Liver (tissue), 8 donors: ENCODE measurements at regions not wholly inside any gene's neighbourhood (a gene's known extent, or its start where the extent isn't known, plus 50 kb on each side); places are given as distances from the start of the nearest gene placed in this dataset.

Source experiments
- DNase-seq: peaks from one replicate; pipeline ENCODE4 v3.0.0-alpha.2; 2017; ENCODE audit warnings: low spot score
- H3K27ac ChIP-seq, 2 donors: one replicate each; pipeline ENCODE4 v1.7.0; 2013; ENCODE audit warnings: inconsistent platforms in 2 of 2, low read length in 2 of 2, control low read depth in 1 of 2, low read depth in 1 of 2, mild to moderate bottlenecking in 1 of 2
- H3K27me3 ChIP-seq, 4 donors: one replicate each; pipeline versions ENCODE4 v1.6.1 to v1.7.0; 2013; ENCODE audit warnings: low read length in 3 of 4, inconsistent platforms in 1 of 4, mild to moderate bottlenecking in 1 of 4, moderate library complexity in 1 of 4; ENCODE audit not compliant: control insufficient read depth in 4 of 4, insufficient read depth in 4 of 4
- H3K36me3 ChIP-seq, 4 donors: one replicate each; pipeline versions ENCODE4 v1.6.1 to v1.7.0; 2013; ENCODE audit warnings: low read length in 3 of 4, mild to moderate bottlenecking in 3 of 4, low read depth in 1 of 4, moderate library complexity in 1 of 4; ENCODE audit not compliant: control insufficient read depth in 4 of 4, insufficient read depth in 3 of 4
- H3K4me1 ChIP-seq, 4 donors: one replicate each; pipeline versions ENCODE4 v1.6.1 to v1.7.0; 2013; ENCODE audit warnings: low read length in 3 of 4, mild to moderate bottlenecking in 3 of 4, moderate library complexity in 1 of 4; ENCODE audit not compliant: control insufficient read depth in 4 of 4, insufficient read depth in 4 of 4
- H3K4me3 ChIP-seq, 3 donors: one replicate each; pipeline versions ENCODE4 v1.6.1 to v1.7.0; 2013; ENCODE audit warnings: low read length in 3 of 3, control low read depth in 1 of 3, low read depth in 1 of 3, mild to moderate bottlenecking in 1 of 3
- H3K9ac ChIP-seq, 2 donors: one replicate each; pipeline ENCODE4 v1.7.0; 2013; ENCODE audit warnings: low read length in 2 of 2, mild to moderate bottlenecking in 2 of 2, moderate library complexity in 2 of 2, control low read depth in 1 of 2, low read depth in 1 of 2
- H3K9me3 ChIP-seq, 4 donors: one replicate each; pipeline versions ENCODE4 v1.6.1 to v1.7.0; 2013; ENCODE audit warnings: low read length in 3 of 4; ENCODE audit not compliant: control insufficient read depth in 4 of 4
- ATF3 ChIP-seq: IDR thresholded peaks from 2 replicates; pipeline ENCODE4 v1.6.1; 2016; ENCODE audit warnings: antibody characterized with exemption
- CTCF ChIP-seq: fragments of 150-350 bp; IDR thresholded peaks from 2 replicates; pipeline ENCODE4 v1.5.1; 2017; ENCODE audit warnings: improper control_type of control experiment, low read depth, low read length; ENCODE audit not compliant: missing input control
- EGR1 ChIP-seq, 2 donors: IDR thresholded peaks; 2 replicates each; pipeline ENCODE4 v1.6.1; 2016 to 2018; ENCODE audit warnings: antibody characterized with exemption in 2 of 2, low read depth in 2 of 2
- FOXA1 ChIP-seq: IDR thresholded peaks from 2 replicates; pipeline ENCODE4 v1.6.1; 2016; ENCODE audit warnings: antibody characterized with exemption
- FOXA2 ChIP-seq: IDR thresholded peaks from 2 replicates; pipeline ENCODE4 v1.6.1; 2016; ENCODE audit warnings: antibody characterized with exemption
- GABPA ChIP-seq, 2 donors: IDR thresholded peaks in 1 of 2; conservative IDR thresholded peaks in 1 of 2; 2 replicates each; pipeline ENCODE4 v1.6.1; 2016; ENCODE audit warnings: antibody characterized with exemption in 2 of 2, mild to moderate bottlenecking in 1 of 2, moderate library complexity in 1 of 2
- HNF4A ChIP-seq, 2 donors: conservative IDR thresholded peaks; 2 replicates each; pipeline ENCODE4 v1.6.1; 2016; ENCODE audit warnings: antibody characterized with exemption in 2 of 2, mild to moderate bottlenecking in 2 of 2
- HNF4G ChIP-seq: IDR thresholded peaks from 2 replicates; pipeline ENCODE4 v1.6.1; 2016; ENCODE audit warnings: antibody characterized with exemption
- JUND ChIP-seq, 2 donors: IDR thresholded peaks; 2 replicates each; pipeline ENCODE4 v1.6.1; 2016; ENCODE audit warnings: antibody characterized with exemption in 2 of 2
- MAX ChIP-seq: IDR thresholded peaks from 2 replicates; pipeline ENCODE4 v1.6.1; 2016; ENCODE audit warnings: antibody characterized with exemption
- NR2F2 ChIP-seq: IDR thresholded peaks from 2 replicates; pipeline ENCODE4 v1.6.1; 2016; ENCODE audit warnings: antibody characterized with exemption
- RAD21 ChIP-seq, 2 donors: IDR thresholded peaks; 2 replicates each; pipeline ENCODE4 v1.6.1; 2016; ENCODE audit warnings: antibody characterized with exemption in 2 of 2, mild to moderate bottlenecking in 2 of 2
- REST ChIP-seq: IDR thresholded peaks from 2 replicates; pipeline ENCODE4 v1.6.1; 2016; ENCODE audit warnings: antibody characterized with exemption, mild to moderate bottlenecking
- RXRA ChIP-seq, 2 donors: IDR thresholded peaks; 2 replicates each; pipeline ENCODE4 v1.6.1; 2017 to 2018; ENCODE audit warnings: antibody characterized with exemption in 2 of 2, mild to moderate bottlenecking in 1 of 2
- SP1 ChIP-seq: IDR thresholded peaks from 2 replicates; pipeline ENCODE4 v1.6.1; 2018; ENCODE audit warnings: antibody characterized with exemption, mild to moderate bottlenecking
- TAF1 ChIP-seq: conservative IDR thresholded peaks from 2 replicates; pipeline ENCODE4 v1.6.1; 2016; ENCODE audit warnings: antibody characterized with exemption, mild to moderate bottlenecking
- YY1 ChIP-seq: IDR thresholded peaks from 2 replicates; pipeline ENCODE4 v1.6.1; 2016; ENCODE audit warnings: antibody characterized with exemption, mild to moderate bottlenecking
- ZBTB33 ChIP-seq: IDR thresholded peaks from 2 replicates; pipeline ENCODE4 v1.6.1; 2016; ENCODE audit warnings: antibody characterized with exemption
- WGBS: extraction: QIAGEN DNeasy Blood & Tissue Kit; methylation state at CpG from one replicate; pipeline ENCODE4 v1.1.7; 2013; 5-methylcytosine and 5-hydroxymethylcytosine counted together
- donor health status: healthy.
- donor health status: healthy.
- donor health status: healthy.
- donor health status: healthy.
- donor health status: healthy.

GRCh38 chr13:60282186-60282585, 114.8 kb upstream of the TDRD3 start:
- H3K9me3 ChIP-seq, result no peaks in the 10 kb centered on the region
- H3K27me3 ChIP-seq, result peaks cover 0 to 4% (median 0%) of the 10 kb centered on the region in 4 donors
- no peak for DNase-seq
- no peak overlapping the region for H3K4me3 ChIP-seq
- WGBS, result 48% methylated on average over 2 of the region's 2 CpGs
- H3K36me3 ChIP-seq, result no peaks in the 10 kb centered on the region
- no peaks in the 10 kb centered on the region for H3K4me1 ChIP-seq
- no peak overlapping the region for H3K9ac ChIP-seq
- no peak overlapping the region for H3K27ac ChIP-seq
- TF ChIP-seq ZBTB33 (no peak), SP1 (no peak), CTCF (no peak), YY1 (no peak), HNF4G (no peak), JUND (IDR thresholded peaks at IDR 0.05) (no peak), GABPA (IDR thresholded peaks at IDR 0.05 in 1 of 2, conservative IDR thresholded peaks at IDR 0.05 in 1 of 2) (no peak), FOXA1 (no peak), REST (no peak), FOXA2 (no peak), RAD21 (IDR thresholded peaks at IDR 0.05) (no peak), NR2F2 (no peak), TAF1 (no peak), RXRA (IDR thresholded peaks at IDR 0.05) (no peak), ATF3 (no peak), EGR1 (IDR thresholded peaks at IDR 0.05; ENCODE audit: low read depth in 2 of 2) (no peak), HNF4A (conservative IDR thresholded peaks at IDR 0.05) (no peak)

- peaks cover 0 to 4% (median 0%) of the 10 kb centered on the region in 4 donors for H3K27me3 ChIP-seq
- WGBS, result 32% methylated on average over 1 of the region's 1 CpG
- no peaks in the 10 kb centered on the region for H3K36me3 ChIP-seq
These were observed 114.3 kb upstream of the TDRD3 start for GRCh38 chr13:60282708-60283107.

More at GRCh38 chr13:60282708-60283107, 114.3 kb upstream of the TDRD3 start:
- H3K4me1 ChIP-seq, result no peaks in the 10 kb centered on the region
- no peak overlapping the region for H3K4me3 ChIP-seq
- TF ChIP-seq YY1 (no peak), ZBTB33 (no peak), NR2F2 (no peak), GABPA (IDR thresholded peaks at IDR 0.05 in 1 of 2, conservative IDR thresholded peaks at IDR 0.05 in 1 of 2) (no peak), CTCF (no peak), RXRA (IDR thresholded peaks at IDR 0.05) (no peak), MAX (no peak), JUND (IDR thresholded peaks at IDR 0.05) (no peak), RAD21 (IDR thresholded peaks at IDR 0.05) (no peak), SP1 (no peak), FOXA1 (no peak), HNF4G (no peak), FOXA2 (no peak), TAF1 (no peak)
- no peaks in the 10 kb centered on the region for H3K9me3 ChIP-seq
- H3K9ac ChIP-seq, result no peak overlapping the region
- no peak overlapping the region for H3K27ac ChIP-seq
- DNase-seq, result no peak
